HG03571 (cell line): ENCODE measurements at regions not wholly inside any gene's neighbourhood (a gene's known extent, or its start where the extent isn't known, plus 50 kb on each side); places are given as distances from the start of the nearest gene placed in this dataset.

ENCODE experiments used
- ATAC-seq: cut with Tn5 transposase; IDR thresholded peaks from one replicate; pipeline ENCODE4 v1.9.1; 2021; ENCODE audit not compliant: unreplicated experiment

DNA sequence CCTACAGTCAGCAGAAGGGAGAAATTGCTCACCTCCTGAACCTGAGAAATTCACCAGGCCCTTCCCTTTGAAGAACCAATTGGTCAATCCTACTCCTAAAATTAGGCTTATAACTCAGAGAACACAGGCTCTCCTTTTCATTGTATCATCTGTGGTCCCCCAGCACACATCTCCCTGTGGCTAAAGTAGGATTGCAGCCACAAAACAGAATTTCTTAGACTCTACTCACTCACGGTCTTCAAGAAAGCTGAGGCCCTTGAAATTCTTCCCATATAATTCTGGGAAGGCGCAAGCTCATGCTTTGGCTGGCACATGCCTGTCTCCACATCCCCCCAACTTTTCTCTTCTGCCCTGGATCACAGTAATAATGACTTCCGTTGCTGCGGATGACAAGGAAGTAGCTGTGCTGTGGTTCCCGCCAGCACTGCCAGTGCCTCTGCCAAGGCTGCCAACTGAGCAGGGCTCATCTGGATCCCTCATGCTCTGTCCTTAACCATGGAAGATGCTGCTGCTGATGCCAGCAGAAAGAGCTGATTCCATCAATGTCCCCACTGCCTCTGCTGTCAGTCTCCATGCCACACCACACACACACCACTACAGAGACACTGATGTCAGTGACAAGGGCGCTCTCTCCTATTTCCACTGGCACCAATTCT is 200.6 kb upstream of the POU2AF2 start:
- ATAC-seq = no peak

GRCh38 chr11:111039982-111040381 is 205.5 kb upstream of the POU2AF2 start:
- ATAC-seq = no peak

DNA sequence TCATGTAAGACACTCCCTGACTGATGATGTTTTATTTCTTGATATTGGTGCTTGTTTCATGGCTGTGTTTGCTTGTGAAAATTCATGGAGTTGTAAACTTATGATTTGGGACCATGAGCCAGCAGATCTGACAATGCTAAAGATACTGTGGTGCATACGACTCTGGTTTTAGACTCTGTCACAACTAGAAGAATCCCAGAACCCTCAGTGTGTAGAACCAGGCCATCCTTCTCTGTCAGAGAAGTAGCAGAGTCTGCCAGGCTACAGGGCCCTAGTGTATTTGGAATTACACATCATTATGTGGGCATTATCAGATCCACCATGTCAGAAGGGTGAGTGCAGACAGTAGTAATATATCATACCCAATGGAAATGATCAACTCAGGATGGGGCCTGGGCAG is 209.8 kb upstream of the POU2AF2 start:
- no peak for ATAC-seq

- ATAC-seq = no peak
Measured at GRCh38 chr11:111026241-111026640, 219.3 kb upstream of the POU2AF2 start.

DNA sequence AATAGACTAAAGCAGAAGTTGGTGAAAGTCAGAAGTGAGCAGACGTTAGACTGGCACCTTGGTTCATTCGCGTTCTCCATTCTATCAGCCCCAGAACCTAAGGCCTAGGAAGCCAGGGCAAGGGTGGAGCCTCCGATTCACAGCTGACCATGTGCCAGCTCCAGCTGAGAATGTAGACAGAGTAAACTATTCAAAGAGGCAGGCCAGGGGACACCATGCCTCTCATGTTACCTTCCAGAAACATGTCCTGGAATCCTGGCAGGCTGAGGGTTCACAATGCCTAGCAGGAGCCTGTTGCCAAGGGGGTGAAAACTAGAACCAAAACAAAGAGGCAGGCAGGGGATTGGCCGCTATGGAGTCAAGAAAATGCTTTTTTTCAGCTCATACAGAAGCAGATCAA is 224.4 kb upstream of the POU2AF2 start:
- ATAC-seq = no peak

GRCh38 chr11:111019871-111020670 is 225.5 kb upstream of the POU2AF2 start:
- ATAC-seq = no peak

DNA sequence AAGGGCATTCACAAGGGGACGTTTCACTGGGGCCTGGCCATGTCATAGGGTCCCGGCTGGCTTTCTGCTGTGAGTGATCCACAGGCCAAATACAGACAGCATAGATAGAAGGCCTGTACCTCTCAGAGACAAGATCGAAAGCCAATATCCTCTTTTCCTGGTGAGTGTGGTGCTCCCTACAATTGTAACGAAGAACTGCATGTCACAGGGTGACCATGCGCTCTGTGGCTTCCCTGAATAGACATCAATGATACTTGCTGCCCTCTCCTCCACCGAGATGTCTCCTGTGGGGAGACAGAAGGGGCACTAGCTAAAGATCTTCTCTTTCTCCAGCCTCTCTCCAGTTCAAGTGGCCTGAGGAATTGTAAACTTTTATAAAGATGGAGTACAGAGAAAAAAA is 226.1 kb upstream of the POU2AF2 start:
- ATAC-seq = no peak

DNA sequence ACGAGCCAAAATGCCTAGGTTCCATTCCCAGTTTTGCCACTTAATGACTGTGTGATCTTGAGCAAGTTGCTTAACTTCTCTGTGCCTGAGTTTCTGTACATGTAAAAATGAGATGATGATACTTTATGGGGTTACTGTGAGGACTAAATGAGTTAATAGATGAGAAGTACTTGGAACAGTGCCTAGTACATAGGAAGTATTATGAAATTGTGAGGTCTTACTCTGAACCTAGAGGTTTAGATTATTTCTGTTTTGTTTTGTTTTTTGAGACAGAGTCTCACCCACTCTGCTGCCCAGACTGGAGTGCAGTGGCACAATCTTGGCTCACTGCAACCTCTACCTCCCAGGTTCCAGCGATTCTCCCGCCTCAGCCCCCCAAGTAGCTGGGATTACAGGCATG is 227.0 kb upstream of the POU2AF2 start:
- ATAC-seq = no peak

GRCh38 chr11:111012491-111012890 is 233.0 kb upstream of the POU2AF2 start:
- no peak for ATAC-seq

GRCh38 chr11:111011275-111011594 is 234.3 kb upstream of the POU2AF2 start:
- no peak for ATAC-seq

- ATAC-seq = no peak
Measured at GRCh38 chr11:111010391-111011274, 234.9 kb upstream of the POU2AF2 start.

DNA sequence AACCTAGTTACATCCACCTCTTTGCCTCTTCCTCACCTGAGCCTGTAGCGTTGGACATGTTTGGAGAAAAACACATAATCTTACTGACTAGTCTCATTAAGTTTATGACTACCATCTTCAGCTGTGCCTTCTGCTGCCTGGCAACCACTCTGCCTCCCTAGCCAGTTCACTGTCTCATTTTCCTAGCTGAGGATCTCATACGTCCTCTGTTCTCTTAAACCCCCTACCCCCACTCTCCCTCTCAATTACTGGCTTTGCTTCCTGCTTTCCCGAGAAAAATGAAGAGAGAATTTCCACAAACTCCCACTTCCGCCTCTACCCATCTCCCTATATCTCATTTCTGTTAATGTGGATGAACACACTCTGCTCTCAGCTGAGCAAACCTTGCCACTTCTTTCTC is 239.3 kb upstream of the POU2AF2 start:
- no peak for ATAC-seq

- ATAC-seq = no peak
Measured at GRCh38 chr11:111001986-111002611, 243.4 kb upstream of the POU2AF2 start.

DNA sequence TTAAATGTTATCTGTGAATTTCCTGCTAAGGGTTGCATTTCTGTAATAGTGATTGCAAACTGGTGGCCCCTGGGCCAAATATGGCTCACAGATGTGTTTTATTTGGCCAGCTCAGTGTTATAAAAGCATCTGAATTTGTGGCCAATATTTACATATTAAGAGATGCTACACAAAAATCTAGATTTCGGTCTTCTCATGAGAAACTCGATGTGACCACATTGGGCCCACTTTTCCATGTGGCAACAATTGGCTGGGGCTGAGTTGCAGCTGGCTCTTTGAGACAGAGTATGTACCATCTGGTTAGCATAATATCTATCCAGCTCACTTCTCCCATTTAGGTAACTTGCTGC is 244.5 kb upstream of the POU2AF2 start:
- ATAC-seq = no peak

DNA sequence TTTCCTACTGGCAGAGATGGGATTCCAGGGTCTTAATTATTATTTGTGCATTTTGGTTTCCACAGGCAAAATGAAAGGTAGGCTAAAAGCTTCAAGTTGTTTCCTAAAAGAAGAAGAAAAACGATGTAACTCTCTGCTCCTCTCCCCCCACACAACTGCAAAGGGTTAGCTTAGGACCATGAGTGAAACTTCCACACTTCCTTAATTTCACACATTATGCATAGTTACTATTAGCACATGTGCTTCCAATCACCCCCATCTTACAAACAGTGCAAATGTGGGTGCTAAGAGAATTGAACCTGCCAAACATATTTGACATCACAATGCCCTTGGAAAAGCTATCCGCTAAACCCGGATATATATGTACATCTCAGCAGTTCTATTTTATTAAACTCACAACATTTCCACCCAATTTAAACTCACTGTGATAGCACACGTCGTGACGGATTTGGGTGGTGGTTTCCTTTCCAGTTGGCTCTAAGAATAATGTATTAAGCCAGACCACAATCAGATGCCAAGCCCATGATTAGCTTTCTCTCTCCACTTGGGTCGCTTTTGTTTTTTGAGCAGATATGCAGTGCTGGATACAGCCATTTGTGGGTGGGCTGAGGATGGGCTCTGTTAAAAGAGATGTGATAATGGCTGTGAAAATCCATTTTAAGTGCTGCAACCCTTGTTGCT is 245.0 kb upstream of the POU2AF2 start:
- no peak for ATAC-seq

- ATAC-seq = no peak
Measured at GRCh38 chr11:110992481-110992880, 253.0 kb upstream of the POU2AF2 start.

DNA sequence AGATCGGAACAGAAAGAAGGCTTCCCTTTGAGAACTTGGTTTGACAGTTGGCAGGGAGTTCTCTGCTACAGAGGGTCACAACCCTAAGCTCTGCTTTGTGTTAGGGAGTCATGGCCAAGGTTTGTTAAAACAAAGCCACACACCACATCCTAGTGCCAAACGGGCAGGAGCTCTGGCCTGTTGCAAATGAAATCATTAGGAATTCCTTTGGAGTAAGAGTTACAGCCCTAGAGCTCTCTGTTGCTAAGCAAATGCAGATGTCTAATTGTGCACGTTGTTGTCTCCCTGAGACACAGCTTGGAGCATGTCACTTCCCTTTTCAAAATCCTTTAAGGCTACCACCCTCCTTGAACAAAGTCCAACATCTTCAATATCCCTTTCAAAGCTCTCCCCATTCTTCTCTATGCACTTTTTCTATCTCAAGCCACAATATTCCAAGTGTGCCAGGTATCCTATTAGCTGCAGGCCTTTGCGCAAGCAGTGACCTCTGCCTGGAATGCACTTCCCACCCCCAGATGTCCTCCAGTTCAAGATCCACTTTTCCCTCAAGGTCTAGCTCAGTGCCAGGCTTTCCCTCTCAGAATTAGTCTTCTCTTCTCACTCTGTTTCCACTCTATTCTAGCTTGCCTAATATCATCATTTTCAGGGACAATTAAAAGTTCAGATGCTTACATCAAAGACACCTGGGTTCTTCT is 253.7 kb upstream of the POU2AF2 start:
- no peak for ATAC-seq

DNA sequence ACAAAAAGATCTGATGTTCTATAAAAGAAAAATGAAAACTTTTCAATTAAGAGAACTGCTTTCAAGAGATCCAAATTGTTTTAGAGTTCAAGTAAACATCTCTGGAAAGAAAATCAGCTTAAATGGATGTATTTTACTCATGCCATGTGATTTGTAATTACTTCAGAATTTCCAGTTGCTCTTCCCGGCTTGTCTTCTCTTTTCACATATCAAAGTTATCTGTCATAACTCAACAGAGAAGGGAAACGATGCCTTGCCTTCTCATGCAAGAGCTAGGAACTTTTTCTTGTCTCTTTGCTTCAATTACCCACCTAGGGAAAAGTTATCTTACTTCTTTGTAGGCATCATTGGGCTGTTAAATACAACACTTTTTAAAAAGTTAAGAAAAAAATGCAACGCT is 255.2 kb upstream of the POU2AF2 start:
- ATAC-seq = no peak

DNA sequence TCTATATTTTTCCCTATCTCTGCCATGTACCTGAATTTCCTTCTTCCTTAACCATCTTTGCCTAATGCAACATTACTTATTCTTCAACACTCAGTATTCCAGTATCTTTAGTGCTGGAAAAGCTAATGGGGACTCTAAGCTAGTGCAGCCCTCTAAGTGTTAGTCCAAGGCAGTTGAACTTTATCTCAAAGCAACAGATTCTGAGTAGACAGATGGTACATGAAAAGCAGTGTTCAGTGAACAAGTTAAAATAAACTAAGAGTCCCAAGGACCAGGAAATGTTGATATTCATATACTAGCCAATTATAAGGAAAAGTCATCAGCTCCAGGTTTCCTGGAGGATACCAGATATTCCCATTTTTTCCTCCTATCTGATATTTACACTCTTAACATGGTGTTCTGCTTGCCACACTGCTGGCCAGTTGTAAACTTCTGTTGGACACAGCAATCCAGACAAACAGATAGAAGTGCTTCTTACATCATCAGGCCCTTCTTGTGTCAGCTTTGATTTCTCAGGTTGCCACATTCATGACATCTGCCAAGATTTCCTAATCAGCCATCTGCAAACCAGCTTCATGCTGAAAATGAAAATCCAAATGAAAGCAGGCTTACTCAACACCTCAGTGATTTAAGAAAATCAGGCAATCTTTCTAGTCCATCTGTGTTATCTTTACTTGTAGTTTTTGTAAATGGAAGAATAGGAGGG is 255.9 kb upstream of the POU2AF2 start:
- ATAC-seq = no peak

DNA sequence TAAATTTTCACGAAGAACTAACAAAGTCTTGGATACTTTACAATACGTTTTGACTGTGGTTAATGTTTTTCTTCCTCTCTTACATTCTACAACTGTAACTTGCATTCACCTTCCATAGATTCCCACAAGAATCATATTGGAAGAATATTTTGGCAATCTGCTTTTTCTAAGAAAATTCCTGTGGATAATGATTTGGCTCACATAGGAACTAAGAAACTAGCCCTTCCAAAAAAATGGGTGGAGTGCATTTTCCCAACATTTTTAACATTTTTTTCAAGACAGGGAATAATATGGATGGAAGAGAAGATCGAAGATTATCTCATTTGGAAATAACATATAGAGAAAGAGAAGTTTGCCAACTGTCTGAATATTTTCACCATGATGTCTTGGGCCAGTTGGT is 256.9 kb upstream of the POU2AF2 start:
- ATAC-seq = no peak
